Inflammatory macrophage treated with lipopolysaccharide for 4 hours (primary cell): ENCODE measurements at regions not wholly inside any gene's neighbourhood (a gene's known extent, or its start where the extent isn't known, plus 50 kb on each side); places are given as distances from the start of the nearest gene placed in this dataset.

ENCODE experiments used
- DNase-seq: peaks from one replicate; pipeline ENCODE4 v3.0.0-alpha.2; 2020

GRCh38 chr18:51955136-51955535 lies 384.9 kb upstream of the DCC start:
- no peak for DNase-seq

GRCh38 chr18:51957001-51957400 lies 383.0 kb upstream of the DCC start:
- no peak for DNase-seq

GRCh38 chr18:51980101-51980500 lies 359.9 kb upstream of the DCC start:
- no peak for DNase-seq

- no peak for DNase-seq
Measured at GRCh38 chr18:51988277-51988676, 351.7 kb upstream of the DCC start.

- DNase-seq = no peak
Measured at GRCh38 chr18:51997129-51997528, 342.9 kb upstream of the DCC start.

GRCh38 chr18:51998066-51998465 lies 341.9 kb upstream of the DCC start:
- no peak for DNase-seq

- DNase-seq = no peak
Measured at GRCh38 chr18:51998711-51999110, 341.3 kb upstream of the DCC start.

- DNase-seq = no peak
Measured at GRCh38 chr18:51999351-51999750, 340.6 kb upstream of the DCC start.

- DNase-seq = no peak
Measured at GRCh38 chr18:52000435-52000834, 339.6 kb upstream of the DCC start.

- no peak for DNase-seq
Measured at GRCh38 chr18:52001106-52001505, 338.9 kb upstream of the DCC start.

GRCh38 chr18:52002600-52002999 lies 337.4 kb upstream of the DCC start:
- no peak for DNase-seq

GRCh38 chr18:52007105-52007504 lies 332.9 kb upstream of the DCC start:
- DNase-seq = no peak

- DNase-seq = no peak
Measured at GRCh38 chr18:52008330-52008729, 331.7 kb upstream of the DCC start.

GRCh38 chr18:52008736-52009135 lies 331.3 kb upstream of the DCC start:
- DNase-seq = no peak

- no peak for DNase-seq
Measured at GRCh38 chr18:52009958-52010357, 330.0 kb upstream of the DCC start.

- no peak for DNase-seq
Measured at GRCh38 chr18:52045946-52046675, 293.9 kb upstream of the DCC start.

GRCh38 chr18:52046842-52047241 lies 293.2 kb upstream of the DCC start:
- no peak for DNase-seq

- DNase-seq = no peak
Measured at GRCh38 chr18:52054324-52054723, 285.7 kb upstream of the DCC start.

- no peak for DNase-seq
Measured at GRCh38 chr18:52060607-52061304, 279.2 kb upstream of the DCC start.

- DNase-seq = no peak
Measured at GRCh38 chr18:52063923-52064322, 276.1 kb upstream of the DCC start.

GRCh38 chr18:52069201-52069600 lies 270.8 kb upstream of the DCC start:
- no peak for DNase-seq

GRCh38 chr18:52070291-52070756 lies 269.7 kb upstream of the DCC start:
- no peak for DNase-seq

GRCh38 chr18:52077251-52077983 lies 262.6 kb upstream of the DCC start:
- DNase-seq = no peak

- DNase-seq = no peak
Measured at GRCh38 chr18:52082246-52082645, 257.8 kb upstream of the DCC start.
